ENCODE measurements at regions not wholly inside any gene's neighbourhood (a gene's known extent, or its start where the extent isn't known, plus 50 kb on each side); places are given as distances from the start of the nearest gene placed in this dataset.
"Not testable (repeated sequence)": the region's sequence is repeated elsewhere in the genome, so short reads cannot be mapped to it uniquely, and the experiment has no call there.

GRCh38 chr2:111596808-111597705 is 286.9 kb downstream of the ANAPC1 start:
- FAIRE-seq: not testable (repeated sequence)

GRCh38 chr2:111598944-111599343 is 285.0 kb downstream of the ANAPC1 start:
- not testable (repeated sequence) for FAIRE-seq

- not testable (repeated sequence) for FAIRE-seq
Measured at GRCh38 chr2:111602259-111602658, 281.7 kb downstream of the ANAPC1 start.

GRCh38 chr2:111605798-111606197 is 278.2 kb downstream of the ANAPC1 start:
- not testable (repeated sequence) for FAIRE-seq

- not testable (repeated sequence) for FAIRE-seq
Measured at GRCh38 chr2:111606632-111607031, 277.4 kb downstream of the ANAPC1 start.

GRCh38 chr2:111609146-111609844 is 274.7 kb downstream of the ANAPC1 start:
- FAIRE-seq: not testable (repeated sequence)

- FAIRE-seq: not testable (repeated sequence)
Measured at GRCh38 chr2:111610035-111610434, 274.0 kb downstream of the ANAPC1 start.

- FAIRE-seq: no peak
Measured at GRCh38 chr2:111616651-111617218, 267.3 kb downstream of the ANAPC1 start.

- no peak for FAIRE-seq
Measured at GRCh38 chr2:111617299-111618225, 266.4 kb downstream of the ANAPC1 start.

- FAIRE-seq: no peak
Measured at GRCh38 chr2:111618226-111618977, 265.6 kb downstream of the ANAPC1 start.

GRCh38 chr2:111618978-111619902 is 264.8 kb downstream of the ANAPC1 start:
- no peak for FAIRE-seq

GRCh38 chr2:111620281-111620680 is 263.7 kb downstream of the ANAPC1 start:
- no peak for FAIRE-seq

GRCh38 chr2:111622859-111623258 is 261.1 kb downstream of the ANAPC1 start:
- no peak for FAIRE-seq

GRCh38 chr2:111623380-111623779 is 260.6 kb downstream of the ANAPC1 start:
- no peak for FAIRE-seq

- FAIRE-seq: no peak
Measured at GRCh38 chr2:111624411-111625156, 259.4 kb downstream of the ANAPC1 start.

- FAIRE-seq: not testable (repeated sequence)
Measured at GRCh38 chr2:111625157-111625537, 258.8 kb downstream of the ANAPC1 start.

- no peak for FAIRE-seq
Measured at GRCh38 chr2:111626037-111626864, 257.7 kb downstream of the ANAPC1 start.

- FAIRE-seq: no peak
Measured at GRCh38 chr2:111626865-111627163, 257.2 kb downstream of the ANAPC1 start.

GRCh38 chr2:111627256-111627655 is 256.7 kb downstream of the ANAPC1 start:
- no peak for FAIRE-seq

Measured in A204.1 (cell line).